ENCODE measurements at regions not wholly inside any gene's neighbourhood (a gene's known extent, or its start where the extent isn't known, plus 50 kb on each side); places are given as distances from the start of the nearest gene placed in this dataset.

- no peaks in the 10 kb centered on the region for H3K36me3 ChIP-seq (ENCODE audit: insufficient read depth in 1 of 2, low read depth in 1 of 2)
- intact Hi-C loops (cut with DNase I): no loop called here
- no peak for TF ChIP-seq CTCF (IDR thresholded peaks at IDR 0.05)
- H3K27me3 ChIP-seq (ENCODE audit: insufficient read depth in 3 of 3, low read length in 2 of 3): peaks cover 0 to 2% (median 0%) of the 10 kb centered on the region in 3 donors
- no peak overlapping the region for H3K27ac ChIP-seq
- no peak for DNase-seq
- 51 to 71% (median 64%) methylated on average over 3 of the region's 3 CpGs for WGBS, 3 donors
- no peak overlapping the region for H3K4me3 ChIP-seq
- peak in 1 of 4 donors; percentile 48 for ATAC-seq
- no peaks in the 10 kb centered on the region for H3K4me1 ChIP-seq
- H3K9me3 ChIP-seq: no peaks in the 10 kb centered on the region
These were observed 801.9 kb upstream of the SLITRK1 start for GRCh38 chr13:84684048-84684662.

GRCh38 chr13:84683448-84683847 is 801.2 kb upstream of the SLITRK1 start:
- Histone ChIP-seq H3K27me3 (ENCODE audit: insufficient read depth in 3 of 3, low read length in 2 of 3) (peaks cover 0 to 2% (median 0%) of the 10 kb centered on the region in 3 donors), H3K9me3 (no peaks in the 10 kb centered on the region), H3K36me3 (ENCODE audit: insufficient read depth in 1 of 2, low read depth in 1 of 2) (no peaks in the 10 kb centered on the region), H3K27ac (no peak overlapping the region), H3K4me1 (no peaks in the 10 kb centered on the region), H3K4me3 (no peak overlapping the region)
- DNase-seq: no peak
- TF ChIP-seq CTCF (IDR thresholded peaks at IDR 0.05): no peak
- intact Hi-C loops (cut with DNase I): no loop called here
- no peak for ATAC-seq

- intact Hi-C loops (cut with DNase I): no loop called here
- Histone ChIP-seq H3K4me1 (no peaks in the 10 kb centered on the region), H3K36me3 (ENCODE audit: insufficient read depth in 1 of 2, low read depth in 1 of 2) (no peaks in the 10 kb centered on the region), H3K4me3 (no peak overlapping the region), H3K27me3 (ENCODE audit: insufficient read depth in 3 of 3, low read length in 2 of 3) (no peaks in the 10 kb centered on the region), H3K9me3 (no peaks in the 10 kb centered on the region), H3K27ac (no peak overlapping the region)
- 76 to 84% (median 80%) methylated on average over 2 of the region's 2 CpGs for WGBS, 3 donors
- ATAC-seq: no peak
- no peak for TF ChIP-seq CTCF (IDR thresholded peaks at IDR 0.05)
- DNase-seq: no peak
These were observed 795.6 kb upstream of the SLITRK1 start for GRCh38 chr13:84677836-84678235.

GRCh38 chr13:84672616-84673015 is 790.3 kb upstream of the SLITRK1 start:
- H3K9me3 ChIP-seq: no peaks in the 10 kb centered on the region
- H3K36me3 ChIP-seq (ENCODE audit: insufficient read depth in 1 of 2, low read depth in 1 of 2): no peaks in the 10 kb centered on the region
- intact Hi-C loops (cut with DNase I): no loop called here
- WGBS, 3 donors: 57 to 76% (median 70%) methylated on average over 3 of the region's 3 CpGs
- ATAC-seq (no peak), DNase-seq (no peak)
- H3K27me3 ChIP-seq (ENCODE audit: insufficient read depth in 3 of 3, low read length in 2 of 3): no peaks in the 10 kb centered on the region
- H3K27ac ChIP-seq: no peak overlapping the region
- H3K4me1 ChIP-seq: no peaks in the 10 kb centered on the region
- TF ChIP-seq CTCF (IDR thresholded peaks at IDR 0.05): no peak
- no peak overlapping the region for H3K4me3 ChIP-seq

- Histone ChIP-seq H3K36me3 (ENCODE audit: insufficient read depth in 1 of 2, low read depth in 1 of 2) (no peaks in the 10 kb centered on the region), H3K4me3 (no peak overlapping the region), H3K4me1 (no peaks in the 10 kb centered on the region), H3K27ac (no peak overlapping the region), H3K27me3 (ENCODE audit: insufficient read depth in 3 of 3, low read length in 2 of 3) (no peaks in the 10 kb centered on the region), H3K9me3 (no peaks in the 10 kb centered on the region)
- intact Hi-C loops (cut with DNase I): no loop called here
- DNase-seq: no peak
- no peak for ATAC-seq
- WGBS, 3 donors: 36 to 66% (median 42%) methylated on average over 1 of the region's 1 CpG
- no peak for TF ChIP-seq CTCF (IDR thresholded peaks at IDR 0.05)
These were observed 788.0 kb upstream of the SLITRK1 start for GRCh38 chr13:84670245-84670644.
